Stimulated activated CD4-positive, alpha-beta T cell treated with anti-CD3 and anti-CD28 coated beads, Interleukin-1b, Interleukin-23, amount 100 ng/mL, for 1 hour (primary cell): ENCODE measurements at regions not wholly inside any gene's neighbourhood (a gene's known extent, or its start where the extent isn't known, plus 50 kb on each side); places are given as distances from the start of the nearest gene placed in this dataset.

ENCODE experiments used
- DNase-seq, 2 donors: peaks; one replicate each; pipeline ENCODE4 v3.0.0-alpha.2; 2020; ENCODE audit warnings: low read depth in 2 of 2

DNA sequence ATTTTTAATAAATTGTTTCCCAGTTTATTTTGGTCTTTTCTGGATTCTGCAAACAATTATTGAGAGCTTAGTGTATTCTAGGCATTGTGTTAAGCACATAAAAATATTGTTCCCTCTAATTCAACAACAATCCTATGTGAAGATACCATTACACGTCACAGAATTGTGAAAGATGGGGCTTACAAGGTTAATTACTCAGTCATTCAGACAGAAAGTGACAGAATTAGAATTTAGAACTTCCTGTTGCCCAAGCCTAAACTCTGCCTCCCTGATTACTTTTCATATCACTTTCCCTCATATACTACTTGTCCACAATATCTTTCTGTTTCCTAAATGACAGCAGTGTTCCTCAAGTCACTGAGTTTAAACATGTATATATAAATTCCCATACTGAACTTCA is 186.7 kb upstream of the VEGFC start:
- no peak for DNase-seq

DNA sequence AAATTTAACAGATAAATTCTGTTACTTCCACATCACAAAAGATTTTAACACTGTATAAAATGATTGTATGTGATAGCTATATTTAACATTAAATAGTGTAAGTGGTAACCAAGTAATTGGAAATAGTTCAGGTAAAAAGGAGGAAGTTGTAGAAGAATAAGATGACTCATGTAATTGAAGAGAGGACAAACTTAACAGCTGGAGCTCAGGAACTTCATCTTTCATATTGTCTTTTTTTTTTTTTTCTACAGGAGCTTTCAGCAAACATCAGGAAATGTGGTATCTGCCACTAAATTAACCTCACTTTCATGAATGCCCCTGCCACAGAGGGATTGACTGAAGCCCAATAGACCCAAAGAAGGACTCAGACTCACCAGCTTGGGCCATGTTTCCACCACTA is 188.4 kb upstream of the VEGFC start:
- DNase-seq = no peak

DNA sequence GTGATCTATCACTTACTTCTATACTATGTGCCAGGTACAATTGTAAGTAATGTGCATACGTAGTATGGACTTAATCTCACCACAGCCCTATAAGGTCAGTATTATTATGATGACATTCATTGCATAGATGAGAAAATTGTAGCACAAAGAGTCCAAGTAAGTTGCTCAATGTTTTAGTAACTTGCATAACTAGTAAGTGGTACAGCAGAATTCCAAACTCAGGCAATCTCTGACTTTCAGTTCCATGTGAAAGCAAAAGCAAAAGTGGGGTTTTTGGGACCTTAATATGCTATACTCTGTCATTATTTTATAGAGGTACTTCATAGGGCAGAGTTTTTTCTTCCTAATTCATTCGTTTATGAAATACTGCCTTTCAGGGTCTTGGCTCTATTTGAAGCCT is 188.8 kb upstream of the VEGFC start:
- DNase-seq = no peak

DNA sequence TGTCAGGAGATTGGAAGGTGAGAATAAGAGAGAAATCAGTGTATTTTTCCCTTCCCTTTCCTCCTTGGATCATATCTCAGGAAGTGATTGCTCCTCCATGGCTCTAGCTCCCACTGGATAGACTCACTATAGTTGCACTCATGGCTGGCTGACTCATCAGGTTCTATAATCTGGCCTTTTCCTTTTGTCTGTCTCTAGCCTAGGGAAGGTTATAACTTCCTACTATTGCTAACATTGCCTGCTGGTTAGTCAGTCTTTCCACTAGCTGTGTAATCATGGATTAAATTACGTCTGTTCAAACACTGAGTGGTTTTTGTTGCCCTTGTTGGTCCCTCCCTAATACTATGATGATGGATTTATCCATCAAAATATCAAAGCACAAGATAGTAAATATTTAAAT is 195.5 kb upstream of the VEGFC start:
- DNase-seq = no peak

DNA sequence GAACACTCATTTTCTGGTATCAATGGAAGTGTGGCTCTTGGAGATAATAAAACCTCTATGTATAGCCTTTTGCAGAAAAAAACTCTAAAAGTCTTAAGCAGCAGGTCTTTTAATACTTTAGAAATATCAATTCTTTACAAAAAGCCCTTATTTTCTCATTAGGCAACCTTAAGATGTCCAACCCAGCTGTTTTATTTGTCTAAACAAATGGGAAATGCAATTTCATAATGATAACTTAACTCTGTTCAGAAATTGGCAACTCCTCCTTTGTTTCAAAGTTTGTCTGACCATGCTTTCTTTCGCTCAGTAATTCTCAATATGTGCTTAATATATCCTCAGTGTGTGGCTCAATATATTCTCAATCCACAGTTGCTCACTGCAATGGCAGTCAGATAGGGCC is 196.5 kb upstream of the VEGFC start:
- DNase-seq = no peak

DNA sequence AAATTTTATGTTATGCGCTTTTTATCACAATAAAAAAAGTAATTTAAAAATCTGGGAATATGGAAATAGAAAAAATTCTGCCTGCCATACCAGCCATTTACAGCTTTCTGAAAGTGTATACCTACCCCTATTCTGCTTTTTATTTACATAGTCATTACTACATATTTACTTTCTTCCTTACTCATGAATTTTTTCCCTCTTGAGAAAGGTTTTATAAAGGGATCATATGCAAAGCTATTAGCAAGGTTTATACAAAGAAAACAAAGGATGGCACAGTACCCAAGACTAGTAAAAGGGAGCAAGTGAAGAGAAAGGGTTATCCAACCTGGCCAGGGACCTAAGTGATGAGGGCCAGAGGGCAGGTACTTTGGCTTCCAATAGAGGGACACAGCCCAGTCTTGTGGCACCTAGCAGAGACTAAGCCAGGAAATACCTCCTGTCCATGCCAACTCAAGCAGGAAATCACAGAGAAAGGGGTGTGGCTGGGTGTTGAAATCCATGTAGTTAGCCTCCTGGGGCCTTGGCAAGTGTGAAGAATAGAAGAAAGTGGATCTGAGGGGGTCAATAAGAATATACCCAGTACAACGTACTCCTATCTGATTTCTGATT is 207.3 kb upstream of the VEGFC start:
- DNase-seq = no peak

DNA sequence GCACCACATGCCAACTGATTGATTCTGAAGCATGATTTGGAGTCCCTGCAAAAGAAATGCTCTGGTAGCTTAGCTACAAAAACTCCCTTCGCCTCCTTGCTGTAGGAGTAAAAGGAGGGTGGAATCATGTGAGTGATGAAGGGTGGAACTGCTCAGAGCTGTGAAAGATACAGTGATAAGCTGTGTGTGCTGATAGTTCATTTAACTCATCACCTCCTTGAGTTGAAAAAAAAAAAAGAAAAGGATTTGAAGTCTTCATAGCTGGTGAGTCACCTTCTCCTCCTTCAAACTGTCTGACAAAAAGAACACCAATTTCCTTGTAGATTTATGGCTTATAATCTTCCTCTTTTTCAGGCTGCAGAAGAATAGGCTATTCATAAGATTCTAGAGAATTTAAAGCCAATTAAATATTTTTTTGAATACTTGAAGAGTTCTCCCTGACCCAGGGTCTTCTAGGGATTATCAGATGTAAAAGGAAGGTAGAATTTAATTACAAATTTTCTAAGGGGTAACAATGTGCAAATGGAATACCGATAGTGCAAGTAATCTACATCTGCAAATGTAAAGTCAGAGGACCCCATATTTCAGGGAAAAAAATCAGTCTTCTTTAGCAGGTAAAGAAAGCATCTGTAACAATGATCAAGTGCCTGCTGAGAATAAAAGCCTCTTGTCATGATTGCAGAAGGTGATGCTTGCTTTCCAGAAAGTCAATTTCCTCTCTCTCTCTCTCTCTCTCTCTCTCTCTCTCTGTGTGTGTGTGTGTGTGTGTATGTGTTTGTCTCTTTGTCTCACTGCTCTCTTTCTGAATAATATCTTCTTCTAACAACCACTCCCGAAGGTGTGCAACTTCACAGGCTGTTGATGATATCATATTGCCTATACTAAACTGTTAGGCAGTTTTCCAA is 208.8 kb upstream of the VEGFC start:
- DNase-seq = no peak

DNA sequence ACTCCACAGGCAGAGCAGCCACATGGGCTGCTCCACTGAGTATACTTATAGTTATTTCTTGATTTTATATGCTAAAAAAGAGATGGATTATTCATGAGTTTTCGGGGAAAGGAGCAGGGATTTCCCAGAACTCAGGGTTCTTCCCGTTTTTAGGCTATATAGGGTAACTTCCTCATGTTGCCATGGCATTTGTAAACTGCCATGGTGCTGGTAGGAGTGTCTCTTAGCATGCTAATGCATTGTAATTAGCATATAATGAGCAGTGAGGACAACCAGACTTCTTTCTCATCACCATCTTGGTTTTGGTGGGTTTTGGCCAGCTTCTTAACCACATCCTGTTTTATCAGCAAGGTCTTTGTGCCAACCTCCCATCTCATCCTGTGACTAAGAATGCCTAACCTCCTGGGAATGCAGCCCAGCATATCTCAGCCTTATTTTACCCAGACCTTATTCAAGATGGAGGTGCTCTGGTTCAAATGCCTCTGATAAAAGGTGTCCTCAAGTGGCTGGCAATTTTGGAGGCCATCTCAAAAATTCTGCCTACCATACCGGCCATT is 213.0 kb upstream of the VEGFC start:
- DNase-seq = no peak

DNA sequence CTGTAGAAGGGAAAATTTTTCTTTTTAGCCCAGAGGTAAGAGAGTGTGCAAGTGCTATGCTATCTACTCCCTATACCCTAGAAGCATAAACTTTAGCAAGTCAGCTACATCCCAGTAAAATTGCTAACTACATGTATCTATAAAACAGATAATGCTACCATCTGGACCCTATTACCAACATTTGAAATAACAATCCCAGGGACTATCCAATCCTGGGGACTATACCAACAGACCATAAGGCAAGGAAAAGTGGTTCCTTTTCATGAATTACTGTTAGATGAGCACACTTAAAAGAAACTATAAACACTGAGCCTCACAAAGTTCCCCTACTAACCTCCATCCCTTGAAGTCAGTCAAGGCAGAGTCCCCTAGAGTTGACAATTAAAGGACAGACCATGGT is 213.6 kb upstream of the VEGFC start:
- no peak for DNase-seq

DNA sequence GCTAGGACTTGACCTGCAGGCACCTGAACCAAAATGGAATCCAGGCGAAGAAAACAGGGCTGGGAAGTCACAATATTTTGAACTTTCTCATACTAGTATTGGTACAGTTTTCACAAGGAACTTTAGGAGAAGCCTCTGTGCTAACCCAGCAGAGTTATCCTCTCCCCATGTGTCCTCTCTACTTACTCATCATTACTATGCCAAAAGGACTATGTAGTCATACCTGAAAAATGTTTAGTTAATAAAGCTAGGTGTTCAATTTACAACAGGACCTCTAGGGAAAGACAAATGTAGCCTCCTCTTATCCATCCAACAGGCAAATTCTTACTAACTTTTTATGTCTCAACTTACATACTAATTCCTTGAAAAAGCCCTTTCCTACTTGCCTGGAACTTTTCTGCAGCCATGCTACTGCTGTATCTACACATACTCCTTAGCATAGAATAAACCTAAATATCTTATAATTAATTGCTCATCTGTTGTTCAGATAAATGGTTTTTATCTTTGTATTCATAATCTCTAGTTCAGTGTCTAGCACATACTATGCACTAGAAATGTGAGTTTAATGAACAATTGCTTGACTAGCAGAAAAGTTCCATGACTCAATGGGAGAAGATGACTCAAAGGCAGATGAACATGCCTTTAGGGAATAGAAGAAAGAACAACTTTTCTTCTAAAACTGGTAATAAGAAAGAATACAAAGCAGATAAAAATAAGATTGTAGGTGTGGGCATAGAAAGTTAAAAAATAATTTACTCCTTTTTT is 215.5 kb upstream of the VEGFC start:
- DNase-seq = no peak

DNA sequence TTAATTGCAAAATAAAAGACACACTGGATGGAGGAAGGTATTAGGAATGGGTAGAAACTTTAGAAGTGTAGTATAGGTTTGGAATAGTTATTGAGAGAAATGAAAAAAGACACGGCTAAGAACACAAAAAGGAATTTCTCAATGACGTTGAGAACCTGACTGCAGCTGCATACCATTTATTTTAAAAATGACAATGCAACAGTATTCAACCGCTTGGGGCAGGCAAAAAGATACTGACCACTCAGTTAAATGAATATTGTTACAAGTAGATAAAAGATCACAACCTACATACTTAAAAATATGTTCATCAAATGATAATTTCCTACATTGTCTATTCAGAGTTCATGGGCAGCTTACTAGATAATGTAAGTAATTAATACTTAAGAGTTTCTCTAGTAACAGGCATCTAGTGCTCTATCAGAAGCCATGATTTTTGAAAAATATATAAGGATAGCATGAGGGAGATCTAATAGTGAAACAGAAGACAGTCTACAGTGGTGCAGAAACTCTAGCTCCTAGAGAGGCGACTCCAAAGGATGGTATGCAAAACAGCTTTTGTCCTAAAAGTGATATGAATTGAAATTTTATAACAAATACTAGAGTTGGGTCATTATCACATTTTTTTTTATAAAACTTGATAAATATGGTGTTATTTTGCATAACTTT is 216.2 kb upstream of the VEGFC start:
- no peak for DNase-seq

DNA sequence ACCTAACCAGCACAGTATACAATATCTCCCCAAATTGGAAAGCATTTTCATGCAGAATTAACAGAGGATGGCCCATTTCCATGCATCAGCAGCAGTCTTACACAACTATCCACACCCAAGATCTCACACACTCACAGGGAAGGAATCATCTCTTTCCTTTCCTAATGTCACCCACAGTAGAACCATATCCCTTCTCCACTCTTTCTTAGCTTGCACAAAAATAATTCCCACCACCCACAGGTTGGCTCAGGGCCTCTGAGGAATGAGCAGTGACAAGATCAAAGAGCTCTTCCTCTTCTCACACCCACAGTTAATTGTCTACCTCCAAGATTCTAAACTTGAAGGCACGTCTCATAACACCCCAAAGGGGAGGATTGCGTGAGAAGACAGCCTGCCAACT is 217.7 kb upstream of the VEGFC start:
- DNase-seq = no peak

DNA sequence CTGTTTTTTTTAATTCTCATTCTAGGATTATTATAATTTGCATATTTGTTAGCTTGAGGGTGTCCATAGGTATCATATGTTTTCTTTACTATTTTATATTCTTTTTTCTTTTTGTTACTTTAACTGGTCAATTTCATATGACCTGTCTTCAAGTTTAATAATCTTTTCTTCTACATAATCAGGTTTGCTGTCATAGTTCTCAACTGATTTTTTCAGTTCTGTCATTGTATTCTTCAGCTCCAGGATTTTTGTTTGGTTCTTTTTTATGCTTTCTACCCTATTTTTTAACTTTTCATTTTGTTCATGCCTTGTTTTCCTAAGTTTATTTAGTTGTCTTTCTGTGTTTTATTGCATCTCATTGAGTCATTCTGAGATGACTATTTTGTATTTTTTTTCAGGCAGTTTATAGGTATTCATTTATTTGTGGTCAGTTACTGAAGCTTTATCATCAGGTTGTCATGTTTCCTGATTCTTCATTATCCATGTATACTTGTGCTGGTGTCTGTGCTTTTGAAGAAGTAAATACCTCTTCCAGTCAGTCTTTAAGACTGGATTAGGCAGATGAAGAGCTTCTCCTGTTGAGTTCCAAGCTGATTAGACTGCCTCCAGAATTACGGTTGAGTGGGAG is 220.3 kb upstream of the VEGFC start:
- no peak for DNase-seq

DNA sequence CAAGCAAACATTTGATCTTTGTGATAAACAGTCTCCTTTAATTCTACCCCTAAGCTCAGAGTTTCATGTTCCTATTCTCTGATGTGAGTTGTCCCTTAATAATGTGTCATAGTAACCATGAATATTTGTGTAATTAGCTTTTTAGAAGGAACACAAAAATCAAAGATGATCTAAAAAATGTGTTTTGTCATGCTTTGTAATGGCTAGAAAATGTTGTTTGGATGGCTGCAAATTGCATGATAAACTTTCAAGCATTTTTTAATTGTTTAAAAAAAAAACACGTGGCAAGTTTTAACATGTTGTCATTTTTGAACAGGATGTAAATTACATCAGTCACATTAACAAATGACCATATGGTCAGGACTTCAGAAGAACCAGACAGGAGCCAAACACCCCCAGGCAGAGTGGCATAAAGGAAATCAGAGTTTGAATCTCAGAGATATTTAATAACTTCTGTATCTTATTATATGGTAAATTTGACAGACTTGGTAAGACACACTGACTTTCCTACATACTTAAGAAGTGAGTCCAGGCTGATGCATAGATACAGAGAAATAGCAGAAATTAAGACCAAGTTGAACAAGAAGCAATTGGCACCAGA is 223.9 kb upstream of the VEGFC start:
- no peak for DNase-seq

DNA sequence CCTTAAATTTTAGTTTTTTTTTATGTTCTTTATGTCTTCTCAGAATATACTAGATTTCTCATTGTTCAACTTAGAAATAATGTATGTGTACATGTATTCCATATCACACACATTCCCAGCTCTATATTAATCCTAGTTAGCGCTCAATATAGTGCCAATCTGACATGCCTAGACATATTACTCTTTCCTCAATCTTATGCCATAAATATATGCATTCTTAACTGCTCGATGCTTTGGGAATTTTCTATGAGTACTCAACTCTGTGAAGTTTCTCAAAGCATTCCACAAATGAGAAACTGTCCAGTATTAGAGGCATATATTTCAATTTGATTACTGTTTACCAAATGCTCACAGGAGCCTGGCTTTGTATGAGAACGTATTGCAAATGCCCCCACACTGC is 231.2 kb upstream of the VEGFC start:
- DNase-seq = no peak

DNA sequence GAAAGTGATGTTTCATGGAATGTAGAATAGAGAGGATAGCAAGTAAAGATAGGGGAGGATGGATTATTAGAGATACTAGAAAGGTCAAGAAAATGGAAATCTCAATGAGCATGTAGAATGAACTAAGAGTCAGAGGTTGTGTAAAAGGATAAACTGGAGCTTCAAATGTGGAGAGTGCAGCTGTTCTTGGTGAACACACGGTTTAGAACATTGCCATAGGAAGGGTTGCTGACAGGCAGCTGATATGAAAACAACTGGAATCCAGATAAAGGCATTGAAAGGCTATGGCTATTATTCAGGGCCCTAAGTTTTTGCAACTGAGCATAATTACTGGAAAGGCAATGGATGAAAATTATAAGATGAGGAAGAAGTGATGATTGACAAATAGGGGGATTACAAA is 239.6 kb upstream of the VEGFC start:
- no peak for DNase-seq

DNA sequence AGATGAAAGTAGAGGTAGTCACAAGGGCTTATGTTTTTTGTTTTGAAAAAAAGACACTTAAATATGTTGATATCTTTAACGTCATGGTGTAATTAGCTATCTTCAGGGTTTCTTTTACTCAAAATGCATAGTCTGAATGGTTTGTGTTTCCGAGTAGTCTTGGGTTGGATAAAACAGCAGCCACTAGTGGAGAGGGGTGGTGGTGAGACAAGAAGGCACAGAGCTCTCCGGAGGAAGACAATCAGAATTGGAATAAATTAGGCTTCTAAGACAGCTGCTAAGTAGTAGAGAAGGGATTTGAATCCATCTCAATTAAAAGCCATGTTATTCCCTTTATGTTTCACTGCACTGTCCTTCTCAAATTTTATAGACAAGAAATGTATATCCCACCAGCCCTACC is 240.4 kb upstream of the VEGFC start:
- no peak for DNase-seq

DNA sequence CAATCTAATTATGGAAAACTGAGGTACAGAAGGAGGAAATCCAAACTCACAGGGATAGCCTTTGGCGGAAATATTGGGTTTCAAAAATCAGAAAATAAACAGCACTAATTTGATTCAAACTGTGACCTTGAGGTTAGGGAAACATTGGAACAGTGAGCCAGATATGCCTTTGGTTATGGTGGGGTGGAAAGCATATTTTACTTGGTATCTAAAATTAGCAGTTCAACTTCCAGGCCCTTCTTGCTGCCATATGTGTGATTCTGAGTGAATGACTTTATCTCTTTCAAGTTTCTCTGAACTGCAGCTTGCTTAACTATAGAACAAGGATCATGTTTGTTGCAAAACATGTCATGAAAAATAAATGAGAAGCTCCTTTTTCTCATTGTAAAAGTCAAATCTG is 240.9 kb upstream of the VEGFC start:
- no peak for DNase-seq

DNA sequence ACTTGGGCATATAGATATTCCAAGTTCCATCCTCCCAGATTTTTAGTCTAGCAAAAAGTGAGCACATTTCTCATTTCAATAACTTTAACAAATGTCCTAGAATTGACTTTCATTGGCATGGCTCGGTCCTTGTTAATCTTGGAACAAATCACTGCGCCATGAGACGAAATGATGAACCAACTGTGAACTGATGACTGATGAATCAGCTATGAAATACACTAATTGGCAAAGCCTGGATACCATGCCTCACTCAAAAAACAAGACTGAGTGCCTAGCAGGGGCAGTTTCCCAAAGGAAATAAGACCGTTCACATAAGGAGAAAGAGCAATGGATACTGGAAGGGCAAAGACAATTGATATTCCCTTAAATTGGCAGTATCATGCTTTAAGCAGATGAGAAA is 248.6 kb upstream of the VEGFC start:
- DNase-seq = no peak

DNA sequence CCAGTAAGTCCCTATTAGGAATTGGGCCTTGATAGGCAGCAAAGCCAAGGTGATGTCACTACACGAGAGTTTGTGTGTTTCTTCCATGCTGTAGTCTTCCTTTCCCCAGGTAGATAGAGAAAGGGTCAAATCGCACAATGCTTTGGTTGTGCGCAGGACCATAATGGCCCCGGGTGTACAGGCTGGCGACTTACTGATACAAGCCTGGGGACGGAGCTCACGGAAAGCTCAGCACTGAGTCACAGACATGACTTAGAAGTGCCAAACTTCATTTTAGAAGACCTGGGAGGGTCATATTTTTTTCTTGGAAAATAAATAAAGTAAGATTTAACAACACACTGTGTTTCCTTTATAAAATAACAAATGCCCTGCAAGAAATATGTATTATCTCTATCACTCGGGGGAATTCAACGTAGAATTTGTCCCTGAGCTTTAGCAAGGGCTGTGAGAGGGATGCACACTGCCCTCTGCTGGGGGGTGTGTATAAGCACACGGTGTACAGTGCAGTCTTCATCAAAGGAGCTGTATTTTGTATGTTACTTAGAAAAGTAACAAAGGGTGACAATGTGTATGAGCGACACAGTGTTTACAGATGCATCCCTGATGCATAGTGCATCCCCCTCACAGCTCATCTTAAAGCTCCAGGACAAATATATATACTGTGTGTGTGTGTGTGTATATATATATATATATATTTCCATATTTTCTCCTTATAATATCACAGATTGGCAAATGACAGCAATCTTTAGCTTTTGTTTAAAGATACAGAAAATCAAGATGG is 254.5 kb upstream of the VEGFC start:
- peak in 1 of 2 donors; percentile 21 for DNase-seq
